SKM-1 (cell line): ENCODE measurements at regions not wholly inside any gene's neighbourhood (a gene's known extent, or its start where the extent isn't known, plus 50 kb on each side); places are given as distances from the start of the nearest gene placed in this dataset.

Source experiments
- DNase-seq: peaks from one replicate; lab custom pipeline; 2025; ENCODE audit not compliant: unreplicated experiment; lab: John Stamatoyannopoulos, UW

DNA sequence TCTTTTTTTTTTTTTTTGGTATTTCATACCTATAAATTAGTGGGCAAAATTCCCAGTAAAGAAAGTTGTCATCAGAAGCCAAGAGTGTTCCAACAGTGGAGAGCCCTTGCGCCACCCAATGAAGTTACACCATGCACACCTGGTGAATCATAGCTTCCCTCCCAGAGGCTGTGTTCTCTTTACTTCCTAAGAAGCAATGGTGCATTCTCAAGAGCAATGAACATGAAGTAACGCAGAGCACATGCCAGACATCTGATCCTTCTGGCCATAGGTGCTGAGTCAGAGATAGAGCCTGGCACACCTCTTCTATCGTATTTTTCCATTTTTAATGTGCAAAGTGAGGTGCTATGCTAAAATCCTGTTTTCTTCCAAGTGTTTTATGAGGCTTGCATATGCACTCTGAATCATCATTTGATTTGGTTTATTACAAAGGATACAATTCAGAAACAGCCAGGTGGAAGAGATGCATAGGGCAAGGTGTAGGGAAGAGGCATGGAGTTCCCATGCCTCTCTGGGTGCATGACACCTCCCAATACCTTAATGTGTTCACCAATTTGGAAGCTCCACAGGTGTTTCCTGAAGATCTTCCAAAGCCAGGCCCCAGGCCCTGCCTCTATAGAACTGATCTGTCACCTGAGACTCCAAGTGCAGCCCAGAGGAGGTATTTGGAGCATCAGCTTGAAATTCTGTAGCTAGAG, 408.0 kb downstream of the SIPA1L2 start:
- no peak for DNase-seq

DNA sequence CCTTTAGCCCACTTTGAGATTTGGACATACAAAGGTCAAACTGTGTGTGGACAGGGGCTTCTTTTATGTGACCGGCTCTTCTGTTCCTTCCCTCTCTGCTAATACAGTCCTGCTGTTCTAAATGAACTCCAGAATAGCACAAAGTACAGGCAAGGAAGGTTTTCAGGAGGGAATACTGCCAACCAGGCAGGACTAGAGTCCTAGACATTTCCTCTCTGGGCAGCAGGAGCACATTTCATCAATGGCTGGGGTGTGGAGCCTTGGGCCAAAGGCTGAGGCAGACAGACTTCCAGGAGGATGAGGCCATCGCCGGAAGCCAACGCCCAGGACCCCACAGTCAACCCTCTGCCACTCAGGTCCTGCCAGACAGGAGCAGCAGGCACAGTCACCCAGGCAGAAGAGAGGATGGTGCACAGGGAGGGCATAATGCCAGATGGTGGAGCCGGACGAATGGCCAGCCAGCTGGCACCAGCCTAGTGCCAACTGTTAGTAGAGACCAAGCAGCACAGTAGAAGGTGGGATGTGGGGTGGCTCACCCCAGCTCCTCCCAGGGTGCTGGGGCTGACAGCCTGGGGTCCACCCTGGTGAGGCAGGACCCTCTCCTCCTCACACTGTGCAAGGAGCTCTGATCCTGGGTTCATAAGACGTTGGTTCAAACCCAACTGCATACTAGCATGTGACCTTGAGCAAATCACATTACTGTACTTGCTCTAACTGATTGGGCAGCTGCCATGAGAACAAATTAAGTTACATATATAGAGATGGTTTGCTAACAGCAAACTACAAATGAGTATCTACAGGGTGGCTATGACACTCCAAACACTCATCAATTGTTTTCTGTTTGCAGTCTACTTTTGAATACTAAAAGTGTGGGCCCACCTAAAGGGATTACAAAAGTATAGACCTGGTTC, 410.7 kb downstream of the SIPA1L2 start:
- DNase-seq, result no peak

DNA sequence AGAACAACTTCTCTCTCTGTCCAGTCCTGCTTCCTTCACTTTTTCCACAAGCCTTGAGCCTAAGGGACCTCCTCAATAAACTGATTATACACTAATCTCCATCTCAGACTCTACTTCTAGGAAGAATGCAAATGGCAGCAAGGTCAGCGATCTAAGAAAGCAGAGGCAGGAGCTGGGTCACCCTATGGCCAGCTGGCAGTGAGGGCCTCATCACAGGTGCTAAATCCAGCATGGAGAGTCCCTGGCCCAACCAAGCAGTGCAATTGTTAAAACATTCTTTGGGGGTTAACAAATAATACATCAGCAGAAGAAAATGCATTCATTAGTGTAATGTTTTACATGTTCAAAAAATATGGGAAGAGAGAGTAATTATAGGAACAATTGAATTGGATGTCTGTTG, 416.0 kb downstream of the SIPA1L2 start:
- DNase-seq, result no peak

DNA sequence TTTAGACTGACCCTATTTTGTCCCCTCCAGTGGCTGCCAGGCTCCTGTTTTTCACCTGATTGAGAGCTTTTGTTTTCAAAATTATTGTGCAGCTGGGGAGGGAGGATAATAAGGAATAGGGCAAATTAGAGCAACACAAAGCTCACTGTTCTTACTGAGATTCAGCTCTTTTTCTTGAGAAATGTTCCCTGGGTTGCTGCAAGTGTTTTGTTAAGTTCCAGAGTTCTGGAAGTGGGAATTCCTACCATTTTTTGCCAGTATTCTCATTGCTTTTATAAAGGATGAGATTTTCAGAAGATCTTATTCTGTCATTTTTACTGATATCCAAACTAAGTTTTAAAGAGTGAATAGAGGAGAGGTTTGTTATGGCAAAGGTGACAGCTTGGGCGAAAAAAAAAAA, 417.7 kb downstream of the SIPA1L2 start:
- no peak for DNase-seq

DNA sequence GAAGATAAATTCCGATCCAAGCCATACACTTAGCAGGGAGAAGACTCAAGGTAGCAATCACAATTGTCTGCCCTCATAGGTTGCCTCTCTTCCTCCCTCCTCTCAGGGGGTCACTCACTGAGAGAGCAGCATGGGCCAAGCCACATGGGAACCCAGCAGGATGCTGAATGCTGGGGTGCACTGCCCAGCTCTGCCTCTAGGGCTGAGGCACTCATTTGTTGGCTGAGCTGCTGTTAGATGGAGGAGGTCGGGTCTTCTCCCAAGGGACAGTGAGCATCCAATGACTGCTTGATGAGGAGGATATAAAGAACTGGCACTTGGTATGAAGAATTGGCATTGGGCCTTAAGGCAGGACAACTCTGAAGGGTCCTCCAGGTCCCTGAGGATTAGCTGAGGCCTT, 418.8 kb downstream of the SIPA1L2 start:
- DNase-seq, result no peak

DNA sequence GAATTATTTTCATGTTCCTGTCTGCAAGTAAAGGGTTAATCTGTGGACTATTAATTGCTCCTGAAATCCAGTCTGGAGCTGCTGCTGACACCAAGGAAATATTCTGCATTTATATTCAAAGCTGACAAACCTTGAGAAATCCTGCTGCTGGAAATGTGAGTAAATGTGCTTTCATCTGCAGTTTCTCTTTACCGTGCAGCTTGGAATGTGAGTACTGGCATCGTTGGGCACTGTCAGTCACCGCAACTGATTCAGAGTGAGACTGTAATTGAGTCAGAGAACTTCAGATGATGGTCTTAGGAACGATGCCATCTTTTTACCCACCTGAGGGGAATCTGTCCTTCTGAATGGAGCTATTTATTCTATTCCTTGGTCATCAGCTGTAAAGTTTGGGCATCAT, 420.6 kb downstream of the SIPA1L2 start:
- no peak for DNase-seq

DNA sequence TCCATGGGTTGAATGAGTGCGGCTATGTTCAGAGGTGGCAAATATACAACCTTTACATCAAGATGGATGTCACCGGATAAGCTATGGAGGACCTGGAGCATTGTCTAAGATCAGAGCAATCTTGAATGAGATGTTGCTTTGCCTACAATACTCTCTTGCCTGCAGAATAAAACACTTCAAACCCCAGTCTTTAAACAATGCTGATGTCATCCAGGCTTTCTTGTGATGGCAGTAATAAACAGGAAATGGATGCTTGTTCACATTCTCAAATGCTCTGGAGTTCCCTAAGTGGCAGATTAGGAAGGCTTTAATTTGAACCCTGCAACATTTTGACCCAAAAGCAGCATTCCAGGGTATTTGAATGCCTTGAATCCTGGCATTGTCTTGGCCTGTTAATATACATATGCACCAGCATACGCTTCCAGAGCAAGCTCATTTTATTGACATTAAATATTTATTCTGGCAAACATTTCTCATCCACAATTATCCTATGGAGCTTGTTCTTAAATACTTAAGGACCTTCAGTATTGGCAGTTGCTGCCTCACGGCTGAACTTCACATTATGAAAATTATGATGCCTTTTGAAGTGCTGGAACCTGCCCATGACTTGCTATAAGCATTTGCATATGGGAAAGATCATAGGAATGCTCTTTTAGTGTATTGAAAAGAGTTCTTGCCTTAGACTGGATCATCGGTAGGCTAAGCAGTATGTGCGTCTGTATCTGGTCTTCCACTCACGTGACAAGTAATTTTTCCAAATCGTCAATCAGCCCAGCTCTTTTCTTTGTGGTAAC, 422.7 kb downstream of the SIPA1L2 start:
- DNase-seq, result no peak

DNA sequence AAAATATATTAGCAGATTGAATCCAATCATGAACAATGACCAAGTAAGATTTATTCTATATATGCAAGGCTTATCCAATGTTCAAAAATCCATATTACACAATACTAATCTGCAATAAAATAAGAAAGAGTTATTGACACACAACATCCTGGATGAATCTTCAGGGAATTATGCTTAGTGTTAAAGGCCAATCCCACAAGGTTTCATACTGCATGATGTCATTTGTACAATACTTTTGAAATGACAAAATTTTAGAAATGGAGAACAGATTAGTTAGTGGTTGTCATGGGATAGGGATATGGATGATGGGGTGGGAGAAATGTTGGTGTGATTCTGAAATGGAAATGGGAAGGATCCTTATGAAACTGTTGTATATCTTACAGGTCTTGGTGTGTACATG, 425.7 kb downstream of the SIPA1L2 start:
- no peak for DNase-seq

DNA sequence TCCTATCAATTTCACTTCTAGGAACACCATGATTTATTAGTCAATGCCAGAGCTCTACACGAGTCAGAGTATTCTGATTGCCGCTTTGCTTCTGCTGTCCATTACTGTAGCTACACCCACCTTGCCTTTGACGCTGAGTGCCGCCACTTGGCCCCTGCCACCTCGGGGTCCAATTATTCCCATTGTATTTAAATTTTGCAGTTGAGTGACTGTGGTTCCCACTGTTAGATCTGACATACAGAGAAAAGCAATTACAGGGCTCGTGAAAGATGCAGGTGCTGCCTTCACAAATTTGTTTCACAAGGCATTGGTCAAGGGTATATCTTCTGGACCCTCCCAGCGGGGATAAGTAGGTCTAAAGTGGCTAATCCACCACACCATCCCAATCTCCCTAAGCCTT, 428.9 kb downstream of the SIPA1L2 start:
- DNase-seq, result no peak

DNA sequence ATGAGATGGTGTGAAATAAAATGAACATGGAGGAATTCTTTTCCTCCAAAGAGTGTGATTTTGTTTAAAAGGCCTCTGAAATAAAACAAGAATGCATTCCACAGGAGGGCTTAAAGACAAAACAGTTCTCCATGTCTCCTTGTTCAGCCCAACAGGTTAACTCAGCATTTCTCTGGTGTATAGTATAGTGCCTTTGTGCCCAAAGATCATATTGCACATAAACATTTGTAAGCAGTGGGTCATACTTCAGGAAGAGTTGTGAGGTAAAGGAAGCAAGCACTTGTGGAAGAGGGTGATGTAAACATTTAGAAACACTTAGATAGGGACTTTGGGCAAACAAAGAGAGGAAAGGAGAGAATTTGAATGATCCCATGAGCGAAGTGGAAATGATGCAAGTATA, 433.9 kb downstream of the SIPA1L2 start:
- DNase-seq, result no peak

DNA sequence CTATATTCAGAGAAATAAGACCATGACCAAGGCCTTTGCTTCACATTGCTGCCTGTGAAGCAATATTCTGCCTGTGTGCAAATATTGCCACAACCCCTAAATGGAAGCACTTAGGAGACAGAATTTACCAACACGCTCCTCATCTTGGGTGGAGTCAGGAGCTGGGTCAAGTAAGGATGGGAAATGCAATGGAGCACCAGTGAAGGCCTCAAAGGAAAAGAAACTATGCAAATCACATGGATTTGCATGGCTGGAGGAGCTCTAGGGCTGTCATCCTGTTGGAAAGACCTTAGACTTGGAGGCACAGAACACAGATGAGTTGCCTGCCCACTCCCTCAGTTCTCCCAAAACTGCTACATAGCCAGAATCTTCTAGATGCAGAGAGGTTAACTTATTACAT, 435.5 kb downstream of the SIPA1L2 start:
- DNase-seq, result no peak

DNA sequence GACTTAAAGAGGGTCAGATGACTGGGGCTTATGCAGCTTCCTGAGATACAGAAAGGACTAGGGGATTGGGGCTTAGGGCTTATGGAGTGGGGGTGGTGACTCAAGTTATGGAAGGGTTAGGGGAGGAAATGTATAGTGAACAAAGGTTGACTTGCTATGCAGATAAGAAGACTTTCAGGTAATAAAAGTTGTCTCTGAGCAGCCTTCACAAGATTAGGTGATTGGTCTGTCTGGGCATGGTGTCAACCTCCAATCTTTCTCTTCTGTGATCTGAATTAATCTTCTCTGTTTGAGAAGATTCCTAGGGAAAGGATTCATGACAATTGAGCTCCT, 436.5 kb downstream of the SIPA1L2 start:
- no peak for DNase-seq

DNA sequence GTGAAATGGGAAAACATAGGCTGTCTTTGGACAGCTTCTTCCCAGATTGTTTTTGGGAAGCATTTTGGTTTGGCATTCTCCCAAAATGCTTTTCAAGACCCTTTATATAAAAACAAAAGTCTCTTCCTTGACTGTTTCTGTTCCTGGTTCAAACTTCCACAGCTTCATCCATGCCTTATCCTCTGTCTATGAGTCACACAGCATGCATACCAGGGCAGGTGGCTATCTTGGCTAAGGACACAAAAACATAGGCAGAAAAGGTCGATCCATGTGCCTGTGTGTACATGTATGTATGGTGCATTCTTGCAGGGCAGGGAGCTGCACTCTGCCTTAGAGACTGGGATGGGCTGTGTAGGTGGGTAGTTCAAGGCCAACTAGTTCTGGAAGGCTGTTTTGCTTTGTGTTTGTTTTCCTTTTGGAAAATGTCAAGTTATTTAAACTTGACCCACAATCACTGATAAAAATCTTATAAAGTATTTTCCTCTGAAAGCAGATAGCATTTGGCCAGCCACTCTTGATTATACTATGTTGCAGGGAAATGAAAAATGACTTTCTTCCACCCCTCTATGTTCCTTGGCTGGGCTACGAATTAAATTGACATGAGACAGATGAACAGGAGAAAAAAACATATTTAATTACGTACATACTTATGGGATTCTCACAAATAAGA, 437.0 kb downstream of the SIPA1L2 start:
- DNase-seq, result no peak

DNA sequence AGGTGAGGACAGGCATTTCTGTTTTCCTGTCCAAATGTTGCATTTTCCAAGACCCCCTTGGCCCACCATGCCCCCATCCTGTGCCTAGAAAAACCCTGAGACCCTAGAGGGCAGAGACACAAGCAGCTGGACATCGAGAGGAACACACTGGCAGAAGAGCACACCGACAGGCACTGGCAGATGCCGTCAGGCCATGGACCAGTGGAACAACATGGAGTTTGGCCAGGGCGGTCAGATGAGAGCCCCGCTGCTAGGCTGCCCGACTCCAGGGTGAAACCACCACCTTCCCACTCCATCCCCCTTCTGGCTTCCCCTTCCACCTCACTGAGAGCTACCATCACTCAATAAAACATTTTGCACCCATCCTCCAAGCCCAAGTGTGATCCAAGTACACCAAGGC, 438.4 kb downstream of the SIPA1L2 start:
- DNase-seq, result no peak

DNA sequence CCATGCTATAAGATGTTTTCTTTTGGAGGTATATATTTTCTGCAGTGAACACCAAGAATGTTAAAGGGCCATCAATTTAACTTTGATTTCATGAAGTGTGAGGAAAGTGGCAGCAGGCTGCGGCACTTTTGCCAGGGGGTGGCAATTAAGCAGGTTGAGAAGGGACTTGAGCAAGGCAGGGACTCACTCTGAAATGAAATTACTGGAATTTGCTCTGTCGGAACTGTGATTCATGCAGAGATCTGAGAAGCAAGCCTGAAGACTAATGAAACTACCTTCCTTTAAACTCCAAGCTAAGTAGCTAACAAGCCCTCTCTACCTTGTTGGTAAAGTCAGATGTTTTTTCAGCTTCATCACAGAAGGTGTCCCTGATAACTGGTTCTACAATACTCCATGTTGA, 441.6 kb downstream of the SIPA1L2 start:
- no peak for DNase-seq

DNA sequence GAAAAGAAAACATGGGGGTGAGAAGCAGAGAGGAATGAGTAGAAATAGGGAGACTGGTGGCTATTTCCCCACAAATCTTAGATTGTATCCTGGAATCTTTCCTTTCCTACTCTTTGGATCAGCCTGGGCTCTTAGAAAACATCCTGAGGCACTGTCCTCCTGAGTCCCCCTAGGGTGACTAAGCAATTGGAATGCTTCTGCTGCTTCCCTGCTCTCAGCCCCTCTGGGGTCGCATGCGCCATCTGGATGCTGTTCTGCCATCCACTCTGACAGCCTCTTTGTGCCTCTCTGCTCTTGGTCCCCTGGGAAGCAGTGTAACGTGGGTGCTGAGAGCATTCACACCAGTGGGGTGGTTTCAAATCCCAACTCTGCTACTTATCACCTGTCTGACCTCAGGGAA, 443.0 kb downstream of the SIPA1L2 start:
- DNase-seq, result no peak

DNA sequence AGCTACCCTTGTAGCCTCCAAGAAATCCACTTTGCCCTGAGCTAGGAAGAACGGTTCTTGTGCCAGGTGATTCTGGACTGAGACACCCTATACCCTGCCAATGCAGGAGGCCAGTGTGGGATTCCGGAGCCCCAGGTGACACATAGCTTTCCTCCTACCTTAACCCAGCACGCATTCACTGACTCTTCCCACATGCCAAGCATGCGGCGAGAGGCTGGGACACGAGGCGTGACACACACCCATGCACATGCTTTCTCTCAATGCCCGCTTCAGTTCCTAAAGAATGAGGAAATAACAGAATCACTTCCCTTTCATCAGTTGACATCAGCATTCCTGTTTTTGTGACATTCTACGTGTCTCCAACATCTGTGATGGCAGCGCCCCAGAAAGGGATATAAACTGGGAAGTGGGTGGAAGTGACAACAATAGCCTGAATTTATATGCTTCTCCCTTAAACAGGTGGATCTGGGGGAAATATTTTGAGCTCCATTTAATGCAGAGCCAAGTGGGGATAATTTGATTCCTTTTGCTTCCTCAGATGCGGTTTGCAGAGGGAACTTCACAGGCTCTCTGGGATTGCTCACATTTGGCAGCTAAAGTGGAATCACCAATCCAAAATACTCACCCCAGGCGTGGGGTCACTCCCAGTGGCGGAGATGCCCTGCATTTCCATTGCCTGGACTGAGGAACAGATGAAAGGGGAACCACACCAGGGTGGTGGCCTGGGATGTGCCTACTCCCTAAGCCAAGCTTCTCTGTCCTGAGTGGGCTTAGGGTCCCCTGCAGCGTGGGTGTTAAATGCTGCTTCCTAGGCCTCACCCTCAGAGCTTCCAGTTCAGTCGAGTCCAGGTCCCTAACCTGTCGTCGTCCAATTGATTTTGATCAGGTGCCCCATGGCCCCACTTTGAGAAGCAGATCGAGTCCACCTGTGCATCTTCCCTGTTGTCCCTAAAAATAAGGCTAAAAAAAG, 445.1 kb downstream of the SIPA1L2 start:
- DNase-seq, result no peak

DNA sequence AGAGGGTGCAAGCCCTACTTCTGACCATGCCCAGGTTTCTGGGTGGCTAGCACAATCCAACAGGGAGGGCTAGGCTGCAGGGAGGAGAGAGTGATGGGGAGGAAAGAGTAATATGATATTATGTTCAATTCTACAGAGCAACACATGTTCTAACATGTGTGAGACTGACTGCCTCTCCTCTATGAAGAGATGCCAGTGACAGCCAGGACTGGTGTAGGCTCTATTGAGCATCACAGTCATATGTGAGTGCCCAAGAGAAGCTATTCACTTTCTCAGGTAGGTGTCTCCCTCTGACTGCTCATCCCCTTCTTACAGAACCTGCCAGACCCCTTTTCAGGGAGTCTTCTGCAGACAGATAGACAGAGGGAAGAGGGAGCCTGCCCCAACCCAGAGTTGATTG, 446.1 kb downstream of the SIPA1L2 start:
- DNase-seq, result no peak

DNA sequence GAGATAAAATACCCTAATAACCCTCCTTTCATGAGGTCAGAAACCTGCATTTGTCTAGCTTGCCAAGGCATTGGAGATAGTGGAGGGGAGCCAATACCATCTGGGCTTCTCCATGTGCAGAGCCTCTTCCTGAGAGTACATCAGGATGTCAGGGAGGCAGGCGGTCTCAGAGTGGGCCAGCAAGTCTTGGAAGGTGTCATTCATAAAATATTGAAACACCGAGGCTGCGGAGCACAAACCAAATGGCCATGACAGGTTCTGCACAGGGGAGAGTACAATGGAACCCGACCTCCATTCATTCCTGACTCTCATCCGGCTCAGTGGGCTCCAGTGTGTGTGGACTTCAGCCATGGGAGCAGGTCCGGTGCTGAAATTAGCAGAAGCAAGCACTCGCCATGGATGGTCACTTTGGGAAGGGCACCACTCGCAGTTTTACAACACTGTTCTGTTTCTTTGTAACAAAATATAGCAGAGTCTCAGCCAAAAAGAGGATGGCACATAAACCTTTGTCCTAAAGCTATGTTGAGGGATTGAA, 446.6 kb downstream of the SIPA1L2 start:
- no peak for DNase-seq

DNA sequence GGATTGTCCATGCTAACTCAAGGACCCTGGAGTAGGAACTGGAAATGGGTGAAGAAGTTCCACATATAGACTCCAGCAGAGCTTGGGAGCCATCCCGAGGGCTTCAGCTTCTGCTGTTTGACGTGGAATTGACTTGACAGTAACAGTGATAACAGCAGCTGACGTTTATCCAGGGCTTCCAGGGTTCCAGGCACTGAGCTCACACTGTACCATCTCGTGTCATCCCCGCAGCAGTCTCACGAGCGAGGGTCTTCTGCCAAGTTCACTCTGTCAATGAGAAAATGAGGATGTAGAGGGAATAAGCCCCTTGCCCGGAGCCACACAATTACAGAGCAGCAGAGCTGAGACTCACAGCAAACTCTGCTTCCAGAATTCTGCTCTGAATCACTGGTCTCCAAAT, 447.7 kb downstream of the SIPA1L2 start:
- DNase-seq, result no peak
